GM18867 (cell line): ENCODE measurements at regions not wholly inside any gene's neighbourhood (a gene's known extent, or its start where the extent isn't known, plus 50 kb on each side); places are given as distances from the start of the nearest gene placed in this dataset.
"Not testable (repeated sequence)": the region's sequence is repeated elsewhere in the genome, so short reads cannot be mapped to it uniquely, and the experiment has no call there.

Source experiments
- ATAC-seq: cut with Tn5 transposase; IDR thresholded peaks from one replicate; pipeline ENCODE4 v1.9.1; 2021; ENCODE audit warnings: mild to moderate bottlenecking, moderate library complexity; ENCODE audit not compliant: unreplicated experiment

DNA sequence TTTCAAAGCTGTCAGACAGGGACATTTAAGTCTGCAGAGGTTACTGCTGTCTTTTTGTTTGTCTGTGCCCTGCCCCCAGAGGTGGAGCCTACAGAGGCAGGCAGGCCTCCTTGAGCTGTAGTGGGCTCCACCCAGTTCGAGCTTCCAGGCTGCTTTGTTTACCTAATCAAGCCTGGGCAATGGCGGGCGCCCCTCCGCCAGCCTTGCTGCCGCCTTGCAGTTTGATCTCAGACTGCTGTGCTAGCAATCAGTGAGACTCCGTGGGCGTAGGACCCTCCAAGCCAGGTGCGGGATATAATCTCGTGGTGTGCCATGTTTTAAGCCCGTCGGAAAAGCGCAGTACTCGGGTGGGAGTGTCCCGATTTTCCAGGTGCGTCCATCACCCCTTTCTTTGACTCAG lies 919.2 kb upstream of the ARRDC3 start:
- not testable (repeated sequence) for ATAC-seq

DNA sequence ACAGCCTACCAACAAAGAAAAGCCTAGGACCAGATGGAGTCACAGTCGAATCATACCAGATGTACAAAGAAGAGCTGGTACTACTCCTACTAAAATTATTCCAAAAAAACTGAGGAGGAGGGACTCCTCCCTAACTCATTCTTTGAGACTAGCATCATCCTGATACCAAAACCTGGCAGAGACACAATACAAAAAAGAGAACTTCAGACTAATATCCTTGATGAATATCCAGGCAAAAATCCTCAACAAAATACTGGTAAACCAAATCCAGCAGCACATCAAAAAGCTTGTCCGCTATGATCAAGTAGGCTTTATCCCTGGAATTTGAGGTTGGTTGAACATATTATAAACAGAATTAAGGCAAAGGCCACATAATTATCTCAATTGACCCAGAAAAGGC lies 900.4 kb upstream of the ARRDC3 start:
- ATAC-seq: no peak

DNA sequence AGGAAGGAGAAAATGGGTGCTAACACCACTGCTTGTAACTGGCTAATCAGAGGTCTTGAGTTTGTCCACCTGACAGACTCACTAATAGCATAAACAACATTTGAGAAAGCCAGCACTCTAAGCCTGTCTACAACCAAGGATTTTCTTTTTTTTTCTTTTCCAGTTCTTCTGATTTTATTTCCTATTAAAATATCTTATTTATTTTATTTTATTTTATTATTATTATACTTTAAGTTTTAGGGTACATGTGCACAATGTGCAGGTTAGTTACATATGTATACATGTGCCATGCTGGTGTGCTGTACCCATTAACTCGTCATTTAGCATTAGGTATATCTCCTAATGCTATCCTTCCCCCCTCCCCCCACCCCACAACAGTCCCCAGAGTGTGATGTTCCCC lies 888.6 kb upstream of the ARRDC3 start:
- ATAC-seq: not testable (repeated sequence)

DNA sequence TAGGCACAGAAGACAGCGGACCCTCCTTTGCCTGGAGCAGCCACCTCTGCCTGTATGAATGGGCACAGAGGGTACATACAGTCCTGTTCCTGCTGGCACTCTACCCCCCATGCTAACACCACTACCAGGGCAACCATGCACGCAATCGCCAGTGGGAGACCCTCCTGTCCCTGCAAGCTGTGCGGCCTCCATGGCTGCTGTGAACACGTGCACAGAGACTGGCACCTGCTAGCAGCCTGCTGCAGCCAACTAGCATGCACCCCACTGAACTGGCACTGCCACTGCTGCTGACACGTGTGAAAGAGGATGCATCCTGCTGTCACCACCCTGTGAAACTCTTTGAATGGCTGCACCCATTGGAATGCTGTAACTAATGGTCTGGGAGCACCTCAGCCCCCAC lies 885.2 kb upstream of the ARRDC3 start:
- ATAC-seq: no peak

DNA sequence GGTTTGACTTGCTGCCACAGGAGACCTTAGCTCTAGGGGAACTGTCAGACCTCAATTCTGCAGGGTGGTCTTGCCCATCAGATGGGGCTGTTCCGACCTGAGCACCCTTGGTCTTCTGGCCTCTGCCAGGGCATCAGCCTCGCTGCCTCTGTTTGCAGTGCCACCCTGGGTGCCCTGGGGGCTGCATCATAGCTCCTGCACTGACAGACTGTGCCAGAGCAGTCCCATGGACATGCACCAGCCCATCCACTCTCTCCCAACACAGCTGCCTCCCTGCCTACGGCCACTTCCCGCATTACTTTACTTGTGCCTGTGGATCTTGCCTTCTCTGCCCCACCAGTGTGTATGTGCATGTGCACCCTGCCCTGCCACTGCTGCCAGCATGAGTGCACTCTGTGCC lies 884.7 kb upstream of the ARRDC3 start:
- no peak for ATAC-seq

DNA sequence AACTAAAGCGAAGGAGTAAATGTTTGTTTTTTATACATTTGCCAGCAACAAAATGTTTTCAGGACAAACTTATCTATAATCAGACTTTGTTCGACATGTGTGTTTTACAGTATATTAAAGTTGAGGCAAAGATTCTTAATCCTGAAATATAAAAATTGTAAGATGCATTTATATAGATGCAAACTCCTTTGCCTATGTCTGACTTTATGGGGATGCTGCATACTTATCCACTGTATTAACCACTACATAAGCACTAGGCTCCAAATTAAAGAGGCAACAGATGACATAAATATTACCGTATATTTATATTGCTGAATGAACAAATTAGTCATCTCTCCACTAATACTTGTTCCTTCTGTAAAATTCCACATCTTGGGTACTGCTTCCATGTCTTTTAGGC lies 882.7 kb upstream of the ARRDC3 start:
- ATAC-seq: no peak

DNA sequence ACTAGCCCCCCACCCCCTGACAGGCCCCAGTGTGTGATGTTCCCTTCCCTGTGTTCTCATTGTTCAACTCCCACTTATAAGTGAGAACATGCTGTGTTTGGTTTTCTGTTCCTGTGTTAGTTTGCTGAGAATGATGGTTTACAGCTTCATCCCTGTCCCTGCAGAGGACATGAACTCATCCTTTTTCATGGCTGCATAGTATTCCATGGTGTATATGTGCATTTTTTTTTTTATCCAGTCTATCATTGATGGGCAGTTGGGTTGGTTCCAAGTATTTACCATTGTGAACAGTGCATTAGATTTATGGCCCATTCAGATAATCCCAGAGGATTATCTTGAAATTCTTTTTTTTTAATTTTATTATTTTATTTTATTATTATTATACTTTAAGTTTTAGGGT lies 872.5 kb upstream of the ARRDC3 start:
- not testable (repeated sequence) for ATAC-seq

DNA sequence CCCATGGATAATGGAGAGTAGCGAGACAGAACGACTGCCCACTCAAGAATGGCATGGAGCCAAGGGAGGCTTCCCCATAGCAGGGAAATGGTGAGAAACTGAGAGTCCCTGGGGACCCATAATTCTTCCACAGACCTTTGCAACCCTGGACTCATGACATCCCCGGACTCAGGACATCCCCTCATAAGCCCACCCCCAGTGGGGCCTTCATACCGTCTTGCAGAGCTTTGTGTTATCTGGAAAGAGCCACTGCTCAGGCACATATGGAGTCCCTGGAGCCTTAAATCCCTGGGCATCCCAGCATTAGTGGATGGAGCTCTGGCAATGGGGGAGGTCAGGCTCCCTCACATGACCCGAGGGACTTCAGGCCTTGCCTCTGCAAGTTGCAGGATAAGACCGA lies 865.4 kb upstream of the ARRDC3 start:
- ATAC-seq: no peak

DNA sequence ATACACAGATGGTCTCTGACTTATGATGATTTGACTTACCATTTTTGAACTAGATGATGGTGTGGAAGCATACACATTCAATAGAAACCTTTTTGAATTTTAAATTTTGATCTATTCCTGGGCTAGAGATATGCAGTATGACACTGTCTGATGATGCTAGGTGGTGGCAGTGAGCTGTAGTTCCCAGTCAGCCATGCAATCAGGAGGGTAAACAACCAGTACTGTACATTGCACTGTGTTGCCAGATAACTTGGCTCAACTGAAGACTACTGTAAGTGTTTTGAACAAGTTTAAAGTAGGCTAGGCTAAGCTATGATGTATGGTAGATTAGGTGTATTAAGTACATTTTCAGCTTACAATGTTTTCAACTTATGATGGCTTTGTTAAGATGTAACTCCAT lies 859.1 kb upstream of the ARRDC3 start:
- ATAC-seq: no peak

DNA sequence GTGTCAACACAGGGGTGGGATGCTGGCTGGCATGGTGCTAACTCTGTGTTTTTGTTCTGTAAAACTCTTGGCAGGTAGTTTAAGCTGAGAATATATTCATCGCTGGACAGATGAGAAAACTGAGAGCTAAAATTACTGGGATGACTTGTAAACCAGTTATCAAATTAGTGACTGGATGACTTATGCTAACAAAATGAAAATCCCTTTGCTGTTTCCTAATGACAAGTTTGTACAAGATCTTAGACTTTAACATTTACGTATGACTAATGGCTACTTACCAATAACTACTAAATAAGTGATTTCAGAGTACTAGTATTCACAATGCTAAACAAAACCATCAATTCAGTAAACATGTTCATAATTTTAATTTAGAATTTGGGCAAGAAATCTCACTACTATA lies 854.8 kb upstream of the ARRDC3 start:
- no peak for ATAC-seq

DNA sequence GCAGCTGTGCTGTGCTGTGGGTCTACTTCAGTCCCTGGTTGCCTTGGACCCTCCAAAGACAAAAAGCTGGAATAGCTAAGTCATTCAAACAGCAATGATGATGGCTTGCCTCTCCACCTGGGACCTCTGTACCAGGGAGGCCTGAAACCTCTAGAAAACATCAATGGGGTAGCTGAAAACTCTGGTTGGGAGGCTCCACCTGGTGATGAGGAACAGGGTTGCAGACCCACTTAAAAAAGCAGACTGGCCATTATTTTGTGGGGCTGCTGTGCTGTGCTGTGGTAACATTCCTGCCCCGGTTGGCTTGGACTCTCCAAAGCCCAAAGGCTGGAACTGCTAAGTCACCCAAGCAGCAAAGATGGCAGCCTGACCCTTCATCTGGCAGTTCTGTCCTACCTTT lies 839.3 kb upstream of the ARRDC3 start:
- ATAC-seq: no peak

DNA sequence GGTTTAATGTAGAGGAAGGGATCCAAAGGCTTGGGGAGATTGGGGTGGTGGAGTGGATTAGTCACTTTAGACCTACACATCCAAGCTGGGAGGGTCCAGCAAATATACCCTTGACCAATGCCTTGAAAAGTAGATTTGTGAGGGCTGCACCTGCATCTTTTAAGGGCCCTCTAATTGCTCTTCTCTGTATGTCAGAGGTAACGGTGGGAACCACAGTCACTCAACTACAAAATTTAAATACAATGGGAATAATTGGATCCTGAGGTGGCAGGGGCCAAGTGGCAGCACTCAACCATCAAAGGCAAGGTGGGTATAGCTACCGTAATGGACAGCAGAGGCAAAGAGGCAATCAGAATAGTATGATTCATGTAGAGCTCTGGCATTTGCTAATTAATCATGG lies 833.7 kb upstream of the ARRDC3 start:
- not testable (repeated sequence) for ATAC-seq

DNA sequence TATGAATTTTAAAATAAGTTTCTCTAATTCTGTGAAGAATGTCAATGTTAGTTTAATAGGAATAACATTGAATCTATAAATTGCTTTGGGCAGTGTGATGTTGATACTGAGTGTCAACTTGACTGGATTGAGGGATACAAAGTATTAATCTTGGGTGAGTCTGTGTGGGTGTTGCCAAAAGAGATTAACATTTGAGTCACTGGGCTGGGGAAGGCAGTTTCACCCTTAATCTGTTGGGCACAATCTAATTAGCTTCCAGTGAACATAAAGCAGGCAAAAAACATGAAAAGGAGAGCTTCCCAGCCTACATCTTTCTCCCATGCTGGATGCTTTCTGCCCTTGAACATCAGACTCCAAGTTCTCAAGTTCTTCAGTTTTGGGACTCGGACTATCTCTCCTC lies 832.0 kb upstream of the ARRDC3 start:
- no peak for ATAC-seq

DNA sequence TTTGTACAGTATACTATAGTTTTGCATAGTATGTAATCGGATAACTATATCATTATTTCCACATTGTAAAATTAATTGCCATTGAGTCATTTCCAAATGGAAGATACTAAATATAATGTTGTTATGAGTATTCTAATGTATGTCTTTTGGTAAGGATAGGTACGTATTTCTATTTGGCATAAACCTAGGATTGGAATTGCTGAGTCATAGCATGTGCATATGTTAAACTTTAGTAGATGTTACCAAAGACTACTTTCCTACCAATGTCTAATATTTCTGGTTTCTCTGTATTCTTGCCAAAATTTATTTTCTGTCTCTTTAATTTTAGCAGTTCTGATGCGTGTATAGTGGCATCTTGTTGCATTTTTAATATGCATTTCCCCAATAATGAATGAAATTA lies 825.1 kb upstream of the ARRDC3 start:
- ATAC-seq: no peak

DNA sequence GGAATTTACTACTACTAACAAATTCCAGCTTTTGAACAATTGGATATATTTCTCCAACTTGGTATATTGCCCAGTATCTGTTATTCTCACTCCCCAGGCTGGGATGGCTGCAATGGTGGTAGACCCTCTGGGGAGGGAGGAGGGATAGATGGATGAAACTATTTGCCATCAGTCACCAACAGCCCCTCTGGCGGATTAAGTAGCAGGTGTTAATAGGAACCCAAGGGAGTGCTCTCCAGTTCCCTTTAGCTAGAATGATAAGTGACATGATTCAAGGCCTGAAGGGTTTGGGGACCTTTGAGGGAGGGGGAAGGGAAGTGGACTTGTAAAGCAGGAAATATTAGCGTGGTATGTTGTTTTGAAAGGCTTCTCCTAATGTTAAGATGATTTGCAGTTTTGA lies 824.0 kb upstream of the ARRDC3 start:
- no peak for ATAC-seq

DNA sequence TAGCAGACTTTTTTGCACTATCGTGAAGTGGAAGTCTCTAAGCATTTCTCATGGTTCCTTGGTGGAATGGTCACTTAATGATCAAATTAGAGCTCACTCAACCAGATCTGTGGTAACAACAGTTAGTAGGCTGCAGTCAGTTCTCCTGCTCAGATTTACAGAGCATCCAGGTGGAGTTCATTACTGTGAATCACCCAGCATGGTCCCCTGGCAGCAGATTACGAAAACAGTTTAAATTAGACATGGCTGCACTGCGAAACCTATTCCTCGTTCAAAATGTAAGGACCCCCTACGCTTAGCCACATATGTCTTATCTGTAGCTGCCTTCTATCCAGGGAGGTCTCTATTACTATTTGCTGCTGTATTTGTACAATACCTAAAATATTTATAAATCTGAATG lies 823.6 kb upstream of the ARRDC3 start:
- ATAC-seq: no peak

DNA sequence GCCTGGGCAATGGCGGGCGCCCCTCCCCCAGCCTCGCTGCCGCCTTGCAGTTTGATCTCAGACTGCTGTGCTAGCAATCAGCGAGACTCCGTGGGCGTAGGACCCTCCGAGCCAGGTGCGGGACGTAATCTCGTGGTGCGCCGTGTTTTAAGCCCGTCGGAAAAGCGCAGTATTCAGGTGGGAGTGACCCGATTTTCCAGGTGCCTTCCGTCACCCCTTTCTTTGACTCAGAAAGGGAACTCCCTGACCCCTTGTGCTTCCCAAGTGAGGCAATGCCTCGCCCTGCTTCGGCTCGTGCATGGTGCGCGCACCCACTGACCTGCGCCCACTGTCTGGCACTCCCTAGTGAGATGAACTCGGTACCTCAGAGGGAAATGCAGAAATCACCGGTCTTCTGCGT lies 815.9 kb upstream of the ARRDC3 start:
- ATAC-seq: not testable (repeated sequence)

DNA sequence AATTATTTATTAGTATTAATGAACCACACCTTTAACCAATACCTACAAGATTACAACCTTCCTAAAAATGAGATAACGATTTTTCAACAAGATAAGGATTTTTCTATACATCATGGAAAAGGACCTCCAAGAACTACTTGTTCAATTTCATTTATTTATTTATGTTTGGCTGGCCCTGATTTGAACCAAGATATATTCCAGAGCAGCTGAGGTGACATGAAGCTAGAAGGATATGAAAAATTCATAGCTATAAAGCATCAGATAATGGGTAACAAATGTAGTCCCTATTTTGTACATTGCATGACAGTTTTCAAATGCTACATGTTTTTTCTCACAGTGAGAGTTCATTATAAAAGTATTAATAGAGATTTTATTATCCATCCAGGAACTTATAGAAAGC lies 798.5 kb upstream of the ARRDC3 start:
- no peak for ATAC-seq

DNA sequence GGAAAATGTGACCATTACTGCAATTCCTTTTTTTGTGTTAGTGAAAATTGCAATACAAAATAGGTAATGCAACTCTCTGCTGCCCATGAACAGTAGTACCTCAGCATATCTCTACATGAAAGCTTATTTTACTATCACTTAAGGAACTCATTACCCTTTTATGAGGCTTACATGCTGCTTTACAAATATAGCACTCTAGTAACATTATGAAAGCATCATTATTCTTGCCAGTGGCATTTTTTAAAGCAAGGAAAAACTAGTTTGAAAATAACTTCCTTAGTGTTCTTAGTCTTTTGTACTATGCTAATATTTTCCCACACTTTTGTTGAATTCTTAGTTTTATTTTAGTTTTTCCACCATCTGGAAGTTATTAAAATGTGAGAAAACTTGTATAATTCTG lies 797.3 kb upstream of the ARRDC3 start:
- ATAC-seq: no peak

DNA sequence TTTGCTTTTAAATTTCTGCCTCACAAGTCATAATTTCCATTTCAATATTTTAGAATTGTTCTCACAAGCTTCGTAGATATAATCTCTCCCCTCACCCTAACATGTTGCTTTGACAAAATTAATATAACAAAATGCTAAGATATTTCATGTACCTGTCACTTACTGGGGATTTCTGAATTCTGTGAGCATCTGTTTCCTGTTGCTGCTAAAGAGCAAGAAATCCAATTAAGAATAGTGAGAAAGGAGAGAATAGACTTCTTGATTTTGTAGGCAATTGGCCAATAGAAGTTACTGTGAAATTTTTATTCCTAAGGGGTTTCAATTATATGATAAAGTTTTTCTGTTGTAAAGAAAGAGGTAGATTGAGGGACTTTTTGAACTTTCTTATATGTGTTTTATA lies 796.5 kb upstream of the ARRDC3 start:
- ATAC-seq: no peak

DNA sequence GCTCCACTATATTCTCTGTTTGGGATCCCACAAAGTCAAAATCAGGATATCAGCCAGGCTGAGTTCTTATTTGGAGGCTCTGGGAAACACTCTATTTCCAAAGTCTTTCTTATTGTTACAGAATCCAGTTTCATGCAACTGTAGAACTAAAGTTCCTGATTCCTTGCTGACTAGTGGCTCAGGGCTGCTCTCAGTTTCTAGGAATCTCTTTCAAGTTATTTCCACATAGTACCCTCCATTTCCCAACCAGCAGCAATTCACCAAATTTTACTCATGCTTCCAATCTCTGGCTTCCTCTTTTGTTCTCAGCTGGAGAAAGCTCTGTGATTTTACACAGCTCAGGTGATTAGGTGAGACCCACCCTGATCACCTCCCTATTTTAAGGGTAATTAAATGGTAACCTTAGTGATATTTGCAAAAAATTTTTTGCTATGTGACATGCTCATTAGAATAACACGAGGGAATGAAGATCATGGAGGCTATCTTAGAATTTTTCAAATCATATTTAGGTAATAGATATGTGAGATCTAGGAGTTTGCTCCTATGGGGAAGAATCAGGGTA lies 794.9 kb upstream of the ARRDC3 start:
- no peak for ATAC-seq

DNA sequence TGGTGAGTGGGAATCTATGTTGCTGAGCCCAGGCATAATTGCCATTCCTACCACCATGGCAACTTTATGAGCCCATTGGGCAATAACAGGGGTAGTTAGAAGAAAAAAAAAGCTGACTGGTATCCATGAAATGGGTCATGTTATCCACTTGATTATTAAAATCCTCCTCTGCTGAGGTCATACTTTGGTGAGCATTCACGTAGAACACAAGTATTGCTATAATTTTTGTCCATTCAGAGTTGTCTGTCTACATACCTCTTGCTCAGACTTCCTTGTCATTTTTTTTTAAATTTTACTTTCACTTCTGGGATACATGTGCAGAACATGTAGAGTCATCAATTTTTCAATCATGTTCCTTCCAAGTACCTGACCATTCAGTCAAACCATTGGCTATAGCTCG lies 780.8 kb upstream of the ARRDC3 start:
- ATAC-seq: no peak

DNA sequence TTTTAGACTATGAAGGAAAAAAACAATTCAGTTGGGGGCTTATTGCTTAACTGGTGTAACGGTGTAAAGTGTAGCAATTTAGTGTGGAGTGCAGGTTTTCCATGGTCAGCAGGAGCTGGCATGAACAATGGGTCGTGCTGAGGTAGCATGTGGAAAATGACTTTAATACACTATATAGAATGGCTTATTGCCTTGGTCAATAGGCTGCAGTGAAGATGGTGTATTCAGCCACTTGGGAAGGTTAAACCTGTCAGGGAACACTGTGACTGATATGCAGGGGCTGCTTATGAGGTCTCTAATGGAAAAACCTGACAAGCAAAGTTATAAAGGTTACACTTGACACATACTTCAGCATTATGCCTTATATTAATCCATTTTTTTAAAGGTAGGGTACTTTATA lies 764.7 kb upstream of the ARRDC3 start:
- no peak for ATAC-seq

DNA sequence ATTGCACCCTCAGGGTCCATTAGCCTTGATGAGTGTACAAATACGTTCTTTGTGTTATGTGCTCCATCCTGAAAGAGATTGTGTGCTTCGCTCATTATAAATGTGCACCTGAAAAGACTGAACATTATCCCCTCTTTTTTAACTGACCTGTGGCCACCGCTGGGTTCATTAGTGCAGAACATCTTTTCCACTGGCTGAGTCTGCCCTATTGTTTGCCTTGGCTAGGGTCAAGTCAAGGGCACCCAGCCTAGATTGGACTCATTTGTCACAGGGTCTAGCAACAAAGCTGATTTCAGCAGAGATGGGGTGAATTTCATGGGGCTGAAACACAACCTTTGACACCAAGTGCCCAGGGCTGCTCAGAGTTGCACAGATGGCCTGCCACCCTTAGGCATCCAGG lies 764.1 kb upstream of the ARRDC3 start:
- ATAC-seq: no peak
